Gastroesophageal sphincter (tissue), 4 donors: ENCODE measurements at regions not wholly inside any gene's neighbourhood (a gene's known extent, or its start where the extent isn't known, plus 50 kb on each side); places are given as distances from the start of the nearest gene placed in this dataset.

Source experiments
- ATAC-seq: fragments of 150-250 bp; one replicate; pipeline ENCODE4 v1.9.1; 2016; ENCODE audit warnings: mild to moderate bottlenecking, moderate library complexity
- H3K27ac ChIP-seq, 4 donors: fragments of 200-600 bp; sonication (generic) in 3 of 4; 1 replicate in 3 of 4; 2 replicates in 1 of 4; pipeline ENCODE4 v1.5.1; 2016 to 2019
- H3K27me3 ChIP-seq: fragments of 200-600 bp; sonication (generic); one replicate; pipeline ENCODE4 v1.5.1; 2019
- H3K36me3 ChIP-seq, 2 donors: fragments of 200-600 bp; sonication (generic); one replicate each; pipeline ENCODE4 v1.5.1; 2019; ENCODE audit warnings: control low read depth in 1 of 2
- H3K4me1 ChIP-seq, 3 donors: fragments of 200-600 bp; sonication (generic); 1 replicate in 2 of 3; 2 replicates in 1 of 3; pipeline ENCODE4 v1.5.1; 2016 to 2019; ENCODE audit warnings: control low read depth in 2 of 3
- H3K4me3 ChIP-seq, 2 donors: fragments of 200-600 bp; sonication (generic); one replicate each; pipeline ENCODE4 v1.5.1; 2019; ENCODE audit warnings: mild to moderate bottlenecking in 1 of 2, moderate library complexity in 1 of 2
- H3K9me3 ChIP-seq, 3 donors: fragments of 200-600 bp; sonication (generic); one replicate each; pipeline ENCODE4 v1.5.1; 2017 to 2019; ENCODE audit warnings: control low read depth in 2 of 3
- CTCF ChIP-seq, 4 experiments: fragments of 200-600 bp in 2 of 4; fragments of 450-650 bp in 2 of 4; sonication (generic) in 1 of 4; IDR thresholded peaks; one replicate each; pipeline ENCODE4 v1.5.1; 2017 to 2019; ENCODE audit warnings: antibody characterized with exemption in 4 of 4, mild to moderate bottlenecking in 2 of 4, moderate library complexity in 2 of 4
- EP300 ChIP-seq: sonication (generic); formaldehyde crosslinking; IDR thresholded peaks from one replicate; pipeline ENCODE4 v1.6.1; 2017; ENCODE audit warnings: antibody characterized with exemption, mild to moderate bottlenecking
- POLR2A ChIP-seq, 2 donors: fragments of 450-650 bp; IDR thresholded peaks; one replicate each; pipeline ENCODE4 v1.6.1; 2017; ENCODE audit warnings: antibody characterized with exemption in 2 of 2, mild to moderate bottlenecking in 2 of 2, moderate library complexity in 1 of 2
- POLR2AphosphoS5 ChIP-seq: sonication (generic); formaldehyde crosslinking; IDR thresholded peaks from one replicate; pipeline ENCODE4 v1.6.1; 2017; ENCODE audit warnings: antibody characterized with exemption
- WGBS, 2 donors: methylation state at CpG; one replicate each; pipeline ENCODE4 v1.1.5; 2018; ENCODE audit warnings: low coverage in 1 of 2; 5-methylcytosine and 5-hydroxymethylcytosine counted together

- Histone ChIP-seq H3K4me3 (no peak overlapping the region), H3K36me3 (no peaks in the 10 kb centered on the region), H3K4me1 (no peaks in the 10 kb centered on the region), H3K27ac (no peak overlapping the region), H3K9me3 (no peaks in the 10 kb centered on the region), H3K27me3 (no peaks in the 10 kb centered on the region)
- no peak for ATAC-seq
- WGBS, 2 donors = 74 to 80% methylated on average over 4 of the region's 4 CpGs
- TF ChIP-seq POLR2AphosphoS5 (no peak), POLR2A (IDR thresholded peaks at IDR 0.05) (no peak), EP300 (no peak), CTCF (IDR thresholded peaks at IDR 0.05) (no peak)
Observed at GRCh38 chr7:16084875-16085274, 336.5 kb downstream of the CRPPA start.

- 49 to 52% methylated on average over 2 to 3 of the region's 3 CpGs for WGBS, 2 donors
- no peak for ATAC-seq
- Histone ChIP-seq H3K36me3 (no peaks in the 10 kb centered on the region), H3K27ac (no peak overlapping the region), H3K27me3 (no peaks in the 10 kb centered on the region), H3K4me3 (no peak overlapping the region), H3K9me3 (no peaks in the 10 kb centered on the region), H3K4me1 (no peaks in the 10 kb centered on the region)
- no peak for TF ChIP-seq CTCF (IDR thresholded peaks at IDR 0.05)
Observed at GRCh38 chr7:16084370-16084769, 337.0 kb downstream of the CRPPA start.

- H3K27ac ChIP-seq = no peak overlapping the region
- ATAC-seq = no peak
- H3K36me3 ChIP-seq = no peaks in the 10 kb centered on the region
- WGBS, 2 donors = 31 to 62% methylated on average over 3 of the region's 3 CpGs
- no peaks in the 10 kb centered on the region for H3K9me3 ChIP-seq
- H3K4me1 ChIP-seq = no peaks in the 10 kb centered on the region
- TF ChIP-seq EP300 (no peak), POLR2A (IDR thresholded peaks at IDR 0.05) (no peak), POLR2AphosphoS5 (no peak), CTCF (IDR thresholded peaks at IDR 0.05) (no peak)
- H3K4me3 ChIP-seq = no peak overlapping the region
- H3K27me3 ChIP-seq = no peaks in the 10 kb centered on the region
Observed at GRCh38 chr7:16083931-16084330, 337.4 kb downstream of the CRPPA start.

GRCh38 chr7:16080131-16080530, 341.2 kb downstream of the CRPPA start:
- 81 to 88% methylated on average over 1 to 2 of the region's 2 CpGs for WGBS, 2 donors

GRCh38 chr7:16079723-16080122, 341.6 kb downstream of the CRPPA start:
- H3K4me3 ChIP-seq = no peak overlapping the region
- H3K27me3 ChIP-seq = no peaks in the 10 kb centered on the region
- ATAC-seq = no peak
- TF ChIP-seq POLR2A (IDR thresholded peaks at IDR 0.05) (no peak), POLR2AphosphoS5 (no peak), EP300 (no peak), CTCF (IDR thresholded peaks at IDR 0.05) (no peak)
- peaks cover 0 to 4% (median 0%) of the 10 kb centered on the region in 3 donors for H3K4me1 ChIP-seq
- H3K9me3 ChIP-seq = no peaks in the 10 kb centered on the region
- no peak overlapping the region for H3K27ac ChIP-seq
- 90 to 95% methylated on average over 3 of the region's 3 CpGs for WGBS, 2 donors
- H3K36me3 ChIP-seq = no peaks in the 10 kb centered on the region

More at GRCh38 chr7:16080131-16080530, 341.2 kb downstream of the CRPPA start:
- no peaks in the 10 kb centered on the region for H3K36me3 ChIP-seq
- H3K27ac ChIP-seq = no peak overlapping the region
- no peaks in the 10 kb centered on the region for H3K27me3 ChIP-seq
- H3K9me3 ChIP-seq = no peaks in the 10 kb centered on the region
- no peak for TF ChIP-seq POLR2A (IDR thresholded peaks at IDR 0.05)
- no peak for TF ChIP-seq EP300
- TF ChIP-seq CTCF (IDR thresholded peaks at IDR 0.05) = no peak
- no peak for TF ChIP-seq POLR2AphosphoS5
- peaks cover 0 to 4% (median 0%) of the 10 kb centered on the region in 3 donors for H3K4me1 ChIP-seq
- H3K4me3 ChIP-seq = no peak overlapping the region
- ATAC-seq = no peak
